GM12875 (cell line): ENCODE measurements at regions not wholly inside any gene's neighbourhood (a gene's known extent, or its start where the extent isn't known, plus 50 kb on each side); places are given as distances from the start of the nearest gene placed in this dataset.

Experiments
- H3K4me3 ChIP-seq: one replicate; pipeline ENCODE4 v1.5.1; 2011; ENCODE audit warnings: low read depth, low read length, control low read depth
- TF ChIP-seq, protein P1 (sequence below): IDR thresholded peaks from 2 replicates; pipeline ENCODE4 v1.5.1; 2011; ENCODE audit warnings: low read depth, mild to moderate bottlenecking, control low read depth, inconsistent platforms, low read length, moderate library complexity, borderline replicate concordance; ENCODE audit not compliant: insufficient read depth

DNA sequence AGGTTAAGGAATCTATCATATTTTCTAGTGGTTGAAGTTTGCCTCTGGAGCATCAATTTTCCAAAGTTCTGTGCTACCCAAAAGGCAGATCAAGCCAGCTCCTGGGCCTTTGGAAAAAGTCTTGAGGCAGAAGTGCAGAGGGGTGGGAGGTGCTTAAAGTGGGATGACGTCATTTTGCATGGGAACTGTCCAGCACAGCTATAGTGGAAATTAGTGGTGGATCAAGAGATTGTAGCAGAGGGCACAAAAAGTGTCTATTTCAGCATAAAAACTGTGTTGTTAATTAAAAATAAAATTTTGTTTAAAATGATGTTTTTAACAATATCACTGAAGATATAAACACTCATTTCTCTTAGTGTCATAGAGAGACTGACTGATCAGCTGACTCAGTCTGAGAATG is 221.9 kb downstream of the LRRN1 start:
- no peak overlapping the region for H3K4me3 ChIP-seq
- TF ChIP-seq, protein P1, sequence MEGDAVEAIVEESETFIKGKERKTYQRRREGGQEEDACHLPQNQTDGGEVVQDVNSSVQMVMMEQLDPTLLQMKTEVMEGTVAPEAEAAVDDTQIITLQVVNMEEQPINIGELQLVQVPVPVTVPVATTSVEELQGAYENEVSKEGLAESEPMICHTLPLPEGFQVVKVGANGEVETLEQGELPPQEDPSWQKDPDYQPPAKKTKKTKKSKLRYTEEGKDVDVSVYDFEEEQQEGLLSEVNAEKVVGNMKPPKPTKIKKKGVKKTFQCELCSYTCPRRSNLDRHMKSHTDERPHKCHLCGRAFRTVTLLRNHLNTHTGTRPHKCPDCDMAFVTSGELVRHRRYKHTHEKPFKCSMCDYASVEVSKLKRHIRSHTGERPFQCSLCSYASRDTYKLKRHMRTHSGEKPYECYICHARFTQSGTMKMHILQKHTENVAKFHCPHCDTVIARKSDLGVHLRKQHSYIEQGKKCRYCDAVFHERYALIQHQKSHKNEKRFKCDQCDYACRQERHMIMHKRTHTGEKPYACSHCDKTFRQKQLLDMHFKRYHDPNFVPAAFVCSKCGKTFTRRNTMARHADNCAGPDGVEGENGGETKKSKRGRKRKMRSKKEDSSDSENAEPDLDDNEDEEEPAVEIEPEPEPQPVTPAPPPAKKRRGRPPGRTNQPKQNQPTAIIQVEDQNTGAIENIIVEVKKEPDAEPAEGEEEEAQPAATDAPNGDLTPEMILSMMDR, result no peak

DNA sequence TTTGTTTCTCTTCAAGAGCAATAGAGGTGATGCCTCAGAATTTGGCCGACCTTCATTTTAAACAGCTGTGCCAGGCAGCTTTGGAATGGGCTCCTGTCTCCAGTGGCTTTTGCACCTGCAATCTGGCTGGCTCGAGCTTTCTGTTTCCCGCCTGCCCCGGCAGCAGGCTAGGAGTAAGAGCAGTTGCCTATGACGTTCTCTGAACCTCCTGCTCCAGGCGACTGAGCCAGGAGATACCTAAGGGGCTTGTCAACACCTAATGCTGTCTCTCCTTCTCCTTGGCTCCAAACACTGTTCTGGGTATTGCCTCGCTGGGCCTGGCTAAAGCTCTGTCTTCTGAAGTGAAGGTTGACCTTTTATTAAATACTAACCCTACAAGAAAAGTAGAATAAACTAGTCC is 229.9 kb downstream of the LRRN1 start:
- no peak overlapping the region for H3K4me3 ChIP-seq

GRCh38 chr3:4030624-4031023 is 231.4 kb downstream of the LRRN1 start:
- no peak overlapping the region for H3K4me3 ChIP-seq
- TF ChIP-seq, protein P1, result no peak

More for the DNA sequence above, 229.9 kb downstream of the LRRN1 start:
- TF ChIP-seq, protein P1, result no peak

DNA sequence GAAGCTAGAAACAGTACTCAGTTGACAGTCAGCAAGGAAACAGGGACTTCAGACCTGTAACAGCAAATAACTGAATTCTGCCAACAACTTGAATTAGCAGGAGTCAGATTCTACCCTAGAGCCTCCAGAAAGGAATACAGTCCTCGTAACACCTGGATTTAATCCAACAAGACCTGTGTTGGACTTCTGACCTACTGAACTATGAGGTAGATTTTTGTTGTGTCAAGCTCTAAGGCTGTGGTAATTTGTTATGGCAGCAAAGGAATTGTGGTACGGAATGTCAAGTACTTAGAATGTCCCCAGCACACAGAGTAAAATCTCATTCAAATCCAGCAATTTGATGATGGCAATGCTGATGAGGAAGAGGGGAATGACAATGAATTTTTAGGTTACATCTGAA is 234.1 kb downstream of the LRRN1 start:
- H3K4me3 ChIP-seq, result no peak overlapping the region
- TF ChIP-seq, protein P1, result no peak

- no peak overlapping the region for H3K4me3 ChIP-seq
- TF ChIP-seq, protein P1, result no peak
These were observed 236.8 kb downstream of the LRRN1 start for GRCh38 chr3:4036046-4036445.

- H3K4me3 ChIP-seq, result no peak overlapping the region
- TF ChIP-seq, protein P1, result no peak
These were observed 239.1 kb downstream of the LRRN1 start for GRCh38 chr3:4038351-4038750.

GRCh38 chr3:4042070-4042469 is 242.8 kb downstream of the LRRN1 start:
- H3K4me3 ChIP-seq, result no peak overlapping the region
- TF ChIP-seq, protein P1, result no peak
